22Rv1 (cell line): ENCODE measurements at regions not wholly inside any gene's neighbourhood (a gene's known extent, or its start where the extent isn't known, plus 50 kb on each side); places are given as distances from the start of the nearest gene placed in this dataset.

Experiments
- ZFX ChIP-seq: fragments of 450-650 bp; IDR thresholded peaks from 2 replicates; pipeline ENCODE4 v1.6.1; 2017; ENCODE audit warnings: antibody characterized with exemption, borderline replicate concordance
- TF ChIP-seq, protein P1 (sequence below): fragments of 450-650 bp; IDR thresholded peaks from 2 replicates; pipeline ENCODE4 v1.5.1; 2017; ENCODE audit warnings: mild to moderate bottlenecking

DNA sequence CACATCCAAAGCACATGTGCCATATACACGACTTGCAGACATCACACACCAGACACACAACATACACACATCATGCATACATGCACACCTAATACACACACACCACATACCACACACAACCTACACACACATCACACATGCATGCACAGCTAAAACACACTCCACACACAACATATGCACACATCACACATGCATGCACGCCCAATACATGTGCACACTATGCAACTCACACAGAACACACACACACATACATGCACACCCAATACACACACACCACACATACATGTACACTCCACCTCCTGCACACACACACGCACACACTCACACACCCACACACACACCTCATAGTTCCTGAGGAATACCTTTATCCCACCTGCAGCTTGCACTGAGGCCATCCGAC is 436.0 kb downstream of the MIAT start:
- TF ChIP-seq, protein P1, sequence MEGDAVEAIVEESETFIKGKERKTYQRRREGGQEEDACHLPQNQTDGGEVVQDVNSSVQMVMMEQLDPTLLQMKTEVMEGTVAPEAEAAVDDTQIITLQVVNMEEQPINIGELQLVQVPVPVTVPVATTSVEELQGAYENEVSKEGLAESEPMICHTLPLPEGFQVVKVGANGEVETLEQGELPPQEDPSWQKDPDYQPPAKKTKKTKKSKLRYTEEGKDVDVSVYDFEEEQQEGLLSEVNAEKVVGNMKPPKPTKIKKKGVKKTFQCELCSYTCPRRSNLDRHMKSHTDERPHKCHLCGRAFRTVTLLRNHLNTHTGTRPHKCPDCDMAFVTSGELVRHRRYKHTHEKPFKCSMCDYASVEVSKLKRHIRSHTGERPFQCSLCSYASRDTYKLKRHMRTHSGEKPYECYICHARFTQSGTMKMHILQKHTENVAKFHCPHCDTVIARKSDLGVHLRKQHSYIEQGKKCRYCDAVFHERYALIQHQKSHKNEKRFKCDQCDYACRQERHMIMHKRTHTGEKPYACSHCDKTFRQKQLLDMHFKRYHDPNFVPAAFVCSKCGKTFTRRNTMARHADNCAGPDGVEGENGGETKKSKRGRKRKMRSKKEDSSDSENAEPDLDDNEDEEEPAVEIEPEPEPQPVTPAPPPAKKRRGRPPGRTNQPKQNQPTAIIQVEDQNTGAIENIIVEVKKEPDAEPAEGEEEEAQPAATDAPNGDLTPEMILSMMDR: no peak
- TF ChIP-seq ZFX: no peak
